IMR-90 (cell line): ENCODE measurements at regions not wholly inside any gene's neighbourhood (a gene's known extent, or its start where the extent isn't known, plus 50 kb on each side); places are given as distances from the start of the nearest gene placed in this dataset.

Experiments used
- ATAC-seq: fragments of 200-7000 bp; cut with Tn5 transposase; 2 replicates; pipeline ENCODE4 v1.9.1; 2020; ENCODE audit warnings: low read depth, mild to moderate bottlenecking, moderate library complexity
- BruUV-seq: library from RNA; stranded (reverse); fragments of 400-500 nt; replicated peaks from 2 replicates; lab custom pipeline; 2021; lab: Mats Ljungman, UMichigan
- CTCF ChIA-PET: fragments of 300-600 bp; formaldehyde crosslinking; extraction: SDS; loops from one replicate; lab custom pipeline; 2021; ENCODE audit warnings: antibody characterized with exemption; lab: Yijun Ruan, JAX
- POLR2A ChIA-PET: fragments of 300-600 bp; sonication (Branson Sonifier 250); formaldehyde crosslinking; loops from one replicate; lab custom pipeline; 2022; ENCODE audit warnings: antibody characterized with exemption; ENCODE audit not compliant: unreplicated experiment; lab: Charles Lee
- DNase-seq: peaks from one replicate; pipeline ENCODE4 v3.0.0; 2013
- H2AFZ ChIP-seq: replicated peaks from 2 replicates; pipeline ENCODE3; 2013; ENCODE audit warnings: low read length, mild to moderate bottlenecking; ENCODE audit not compliant: poor library complexity
- H2AK5ac ChIP-seq: 2 replicates; pipeline ENCODE4 v1.6.1; 2013; ENCODE audit warnings: low read depth, low read length, inconsistent platforms
- H2AK9ac ChIP-seq: replicated peaks from 2 replicates; pipeline ENCODE3; 2013; ENCODE audit warnings: mild to moderate bottlenecking, low read depth, low read length, moderate library complexity; ENCODE audit not compliant: poor library complexity
- H2BK120ac ChIP-seq: 2 replicates; pipeline ENCODE4 v1.6.1; 2013; ENCODE audit warnings: low read depth, low read length, inconsistent platforms
- H2BK15ac ChIP-seq: 3 replicates; pipeline ENCODE4 v1.6.1; 2013; ENCODE audit warnings: low read depth, low read length, inconsistent platforms
- H2BK20ac ChIP-seq: 2 replicates; pipeline ENCODE4 v1.6.1; 2013; ENCODE audit warnings: low read depth, mild to moderate bottlenecking, inconsistent platforms, low read length, moderate library complexity
- H2BK5ac ChIP-seq: 2 replicates; pipeline ENCODE4 v1.6.1; 2013; ENCODE audit warnings: mild to moderate bottlenecking, low read depth, low read length, inconsistent platforms; ENCODE audit not compliant: poor library complexity, severe bottlenecking
- H3K14ac ChIP-seq: replicated peaks from 2 replicates; pipeline ENCODE4 v1.6.1; 2013; ENCODE audit warnings: low read depth, low read length, inconsistent platforms
- H3K18ac ChIP-seq: 2 replicates; pipeline ENCODE4 v1.6.1; 2013; ENCODE audit warnings: low read depth, low read length, control low read depth
- H3K23ac ChIP-seq: 2 replicates; pipeline ENCODE4 v1.6.1; 2013; ENCODE audit warnings: low read depth, low read length, inconsistent platforms
- H3K27ac ChIP-seq: 2 replicates; pipeline ENCODE4 v1.5.1; 2013; ENCODE audit warnings: mild to moderate bottlenecking, control low read depth, low read length; ENCODE audit not compliant: insufficient read depth
- H3K27me3 ChIP-seq: 2 replicates; pipeline ENCODE4 v1.6.1; 2013; ENCODE audit warnings: low read length; ENCODE audit not compliant: control insufficient read depth, insufficient read depth
- H3K36me3 ChIP-seq: 2 replicates; pipeline ENCODE4 v1.6.1; 2013; ENCODE audit warnings: low read length, mixed read lengths; ENCODE audit not compliant: control insufficient read depth, insufficient read depth
- H3K4ac ChIP-seq: 2 replicates; pipeline ENCODE4 v1.6.1; 2013; ENCODE audit warnings: low read depth, low read length, inconsistent platforms
- H3K4me1 ChIP-seq: 2 replicates; pipeline ENCODE4 v1.6.1; 2013; ENCODE audit warnings: low read length, mixed read lengths; ENCODE audit not compliant: control insufficient read depth, insufficient read depth
- H3K4me2 ChIP-seq: 2 replicates; pipeline ENCODE4 v1.6.1; 2013; ENCODE audit warnings: low read depth, mild to moderate bottlenecking, control low read depth, low read length, moderate library complexity
- H3K4me3 ChIP-seq: 2 replicates; pipeline ENCODE4 v1.5.1; 2013; ENCODE audit warnings: low read depth, mild to moderate bottlenecking, control low read depth, low read length, moderate library complexity; ENCODE audit not compliant: insufficient read depth
- H3K56ac ChIP-seq: 2 replicates; pipeline ENCODE4 v1.6.1; 2013; ENCODE audit warnings: low read length, inconsistent platforms; ENCODE audit not compliant: insufficient read depth; ENCODE audit errors: extremely low read depth
- H3K79me1 ChIP-seq, 2 experiments: 2 replicates each; pipeline ENCODE4 v1.6.1; 2013; ENCODE audit warnings: low read length in 2 of 2, inconsistent platforms in 1 of 2, low read depth in 1 of 2
- H3K9ac ChIP-seq: 2 replicates; pipeline ENCODE4 v1.6.1; 2013; ENCODE audit warnings: low read depth, low read length, control low read depth
- H3K9me1 ChIP-seq: 2 replicates; pipeline ENCODE4 v1.6.1; 2013; ENCODE audit warnings: low read length, inconsistent platforms; ENCODE audit not compliant: insufficient read depth
- H3K9me3 ChIP-seq: 2 replicates; pipeline ENCODE4 v1.6.1; 2013; ENCODE audit warnings: low read length; ENCODE audit not compliant: control insufficient read depth, insufficient read depth
- H4K20me1 ChIP-seq: 2 replicates; pipeline ENCODE4 v1.6.1; 2013; ENCODE audit warnings: low read length, inconsistent platforms; ENCODE audit not compliant: insufficient read depth
- H4K5ac ChIP-seq: 2 replicates; pipeline ENCODE4 v1.6.1; 2013; ENCODE audit warnings: mild to moderate bottlenecking, low read depth, low read length, control low read depth
- H4K8ac ChIP-seq, 2 experiments: 2 replicates each; pipeline ENCODE4 v1.6.1; 2013; ENCODE audit warnings: low read depth in 2 of 2, low read length in 2 of 2, control low read depth in 1 of 2, inconsistent platforms in 1 of 2
- H4K91ac ChIP-seq: 2 replicates; pipeline ENCODE4 v1.6.1; 2013; ENCODE audit warnings: low read depth, low read length, inconsistent platforms; ENCODE audit not compliant: insufficient read depth
- BHLHE40 ChIP-seq: fragments of 150-350 bp; IDR thresholded peaks from 2 replicates; pipeline ENCODE4 v1.6.1; 2016; ENCODE audit warnings: mild to moderate bottlenecking, low read depth, low read length
- RAD21 ChIP-seq: IDR thresholded peaks from 2 replicates; pipeline ENCODE4 v1.6.1; 2012; ENCODE audit warnings: low read length, improper control_type of control experiment
- WGBS, 2 experiments: methylation state at CpG; one replicate each; pipeline versions ENCODE4 v1.1.5 to v1.1.7; 2013; ENCODE audit warnings: missing lambda C conversion rate in 2 of 2; ENCODE audit not compliant: insufficient read length in 1 of 2; ENCODE audit errors: extremely low coverage in 2 of 2; 5-methylcytosine and 5-hydroxymethylcytosine counted together
- dilution Hi-C: fragments of 300-500 bp; cut with HindIII; formaldehyde crosslinking; loops from one replicate; pipeline ENCODE4 v1.14.3; 2018; ENCODE audit warnings: low sequenced_read_pairs; ENCODE audit not compliant: unreplicated experiment
- in situ Hi-C: fragments of 300-500 bp; cut with MboI; formaldehyde crosslinking; loops from 3 replicates; pipeline ENCODE4 v1.14.3; 2019; ENCODE audit warnings: low sequenced_read_pairs, inconsistent platforms, mixed read lengths
- intact Hi-C: fragments of 100-400 bp; cut with micrococcal nuclease; formaldehyde crosslinking; loops from 2 replicates; pipeline ENCODE4 v1.10.0; 2022

DNA sequence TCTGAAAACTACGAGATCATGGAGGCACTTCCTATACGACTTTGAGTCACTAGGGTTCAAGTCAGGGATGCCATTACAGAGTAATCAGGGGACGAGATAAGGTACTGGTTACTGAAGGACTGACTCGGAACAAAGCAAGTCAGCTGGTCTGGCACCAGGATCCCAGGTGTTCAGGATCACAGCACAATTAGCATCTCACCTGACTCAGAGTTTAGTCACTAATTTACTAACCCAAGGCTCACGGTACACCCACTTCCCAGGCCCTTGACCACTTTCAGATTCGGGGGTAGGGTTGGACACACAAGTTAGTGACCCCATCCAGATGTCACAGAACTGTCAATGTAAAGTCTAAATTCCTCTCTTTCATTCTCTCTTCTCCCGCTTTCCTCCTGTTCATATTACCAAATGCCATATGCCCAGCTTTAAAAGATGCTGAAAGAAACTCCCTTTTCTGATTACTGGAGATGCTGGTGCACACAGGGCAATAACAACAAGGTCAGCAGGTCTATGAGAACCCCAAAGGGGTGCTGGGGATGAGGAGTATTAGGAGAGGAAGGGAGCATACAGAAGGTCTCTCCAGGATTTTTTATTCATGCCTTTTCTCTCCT, 657.8 kb downstream of the TLE1 start:
- H4K8ac ChIP-seq: peak overlapping the region; percentile 13 to 47; a peak in 2 of 4 replicates
- TF ChIP-seq RAD21: no peak
- TF ChIP-seq BHLHE40: 0 out of 2 replicates have a peak, but pooled peaks have one; percentile 1
- H3K79me1 ChIP-seq: no peaks in the 10 kb centered on the region
- H3K23ac ChIP-seq: peak overlapping the region; percentile 21; the same call in 1 of the 2 replicates
- BruUV-seq: no TSS peak
- H3K9ac ChIP-seq: no peak overlapping the region
- 100% methylated on average over 1 of the region's 7 CpGs; no CpG with 5 or more reads in 1 of the 2 experiments for WGBS, 2 experiments
- peak overlapping the region; percentile 30; the same call in 1 of the 2 replicates for H2AK5ac ChIP-seq
- H2BK15ac ChIP-seq: peak overlapping the region; percentile 24; the same call in 2 of the 3 replicates
- intact Hi-C loops: loop anchor here (10.0 kb wide), 1 partner anchor 653 kb away; the partner anchor contains the start of gene TLE1
- no peaks in the 10 kb centered on the region for H4K20me1 ChIP-seq
- peak overlapping the region; percentile 55; the same call in 1 of the 2 replicates for H3K18ac ChIP-seq
- H3K27me3 ChIP-seq: no peaks in the 10 kb centered on the region
- H2BK20ac ChIP-seq: peak overlapping the region; percentile 74
- H3K27ac ChIP-seq: no peak overlapping the region
- CTCF ChIA-PET: interaction anchor here (0.9 kb wide), 1 partner anchor 13 kb away, joined by 3 read pairs; no protein-coding TSS in a partner anchor
- peaks cover 11% of the 10 kb centered on the region for H3K4me1 ChIP-seq
- H4K91ac ChIP-seq: peak overlapping the region; percentile 61
- peak overlapping the region; percentile 53 for H2BK5ac ChIP-seq
- peak overlapping the region; percentile 72 for H3K4ac ChIP-seq
- no peaks in the 10 kb centered on the region for H3K9me3 ChIP-seq
- POLR2A ChIA-PET: no interaction called here
- no peak overlapping the region for H2AK9ac ChIP-seq
- H2AFZ ChIP-seq: no peak overlapping the region
- peak overlapping the region; percentile 36; the same call in 1 of the 2 replicates for H4K5ac ChIP-seq
- peak overlapping the region; percentile 56; the same call in 1 of the 2 replicates for H3K14ac ChIP-seq
- dilution Hi-C loops: no loop called here
- no peak overlapping the region for H3K4me3 ChIP-seq
- in situ Hi-C loops: no loop called here
- H2BK120ac ChIP-seq: peak overlapping the region; percentile 78
- no peaks in the 10 kb centered on the region for H3K36me3 ChIP-seq
- H3K4me2 ChIP-seq: peak overlapping the region; percentile 29; the same call in 1 of the 2 replicates
- ATAC-seq (no peak), DNase-seq (peak; percentile 15)
- H3K9me1 ChIP-seq: no peaks in the 10 kb centered on the region; the same call in 1 of the 2 replicates
- H3K56ac ChIP-seq: peak overlapping the region; percentile 26; the same call in 1 of the 2 replicates
